ENCODE measurements at regions not wholly inside any gene's neighbourhood (a gene's known extent, or its start where the extent isn't known, plus 50 kb on each side); places are given as distances from the start of the nearest gene placed in this dataset.

GRCh38 chr5:3452622-3453021, 143.0 kb upstream of the IRX1 start:
- TF ChIP-seq TEAD4 (IDR thresholded peaks at IDR 0.05; ENCODE audit: low read depth, low read length) (no peak), POLR2A (IDR thresholded peaks at IDR 0.05; ENCODE audit: control extremely low read depth in 1 of 2, low read depth in 2 of 2, low read length in 2 of 2) (no peak), EZH2 (IDR thresholded peaks at IDR 0.05; ENCODE audit: low read depth, low read length, severe bottlenecking) (no peak)
